Fibroblast of lung (primary cell): ENCODE measurements at regions not wholly inside any gene's neighbourhood (a gene's known extent, or its start where the extent isn't known, plus 50 kb on each side); places are given as distances from the start of the nearest gene placed in this dataset.

ENCODE experiments used
- DNase-seq, 2 donors: peaks; one replicate each; pipeline versions ENCODE4 v3.0.0 to v3.0.0-alpha.2; 2010; ENCODE audit warnings: low read depth in 2 of 2
- H2AFZ ChIP-seq: 2 replicates; pipeline ENCODE4 v1.5.1; 2012; ENCODE audit warnings: low read length, control low read depth, inconsistent platforms
- H3K27ac ChIP-seq: 2 replicates; pipeline ENCODE4 v1.5.1; 2011; ENCODE audit warnings: low read length, control low read depth; ENCODE audit not compliant: insufficient read depth
- H3K27me3 ChIP-seq: 2 replicates; pipeline ENCODE4 v1.5.1; 2011; ENCODE audit warnings: mild to moderate bottlenecking, low read length; ENCODE audit not compliant: control insufficient read depth, insufficient read depth
- H3K36me3 ChIP-seq: 2 replicates; pipeline ENCODE4 v1.5.1; 2011; ENCODE audit warnings: low read length; ENCODE audit not compliant: control insufficient read depth, insufficient read depth
- H3K4me1 ChIP-seq: 2 replicates; pipeline ENCODE4 v1.5.1; 2011; ENCODE audit warnings: low read length; ENCODE audit not compliant: control insufficient read depth, insufficient read depth; ENCODE audit errors: extremely low read depth
- H3K4me2 ChIP-seq: 2 replicates; pipeline ENCODE4 v1.5.1; 2011; ENCODE audit warnings: low read length, control low read depth; ENCODE audit not compliant: insufficient read depth; ENCODE audit errors: extremely low read depth
- H3K4me3 ChIP-seq, 4 experiments: fragments of 200-600 bp in 1 of 4; sonication (generic) in 1 of 4; replicated peaks in 1 of 4; 2 replicates each; pipeline ENCODE4 v1.5.1; 2011 to 2016; ENCODE audit warnings: low read length in 4 of 4, low read depth in 3 of 4, mild to moderate bottlenecking in 3 of 4, control low read depth in 2 of 4, inconsistent platforms in 1 of 4, mixed read lengths in 1 of 4; ENCODE audit not compliant: insufficient read depth in 1 of 4; ENCODE audit errors: control extremely low read depth in 1 of 4
- H3K79me2 ChIP-seq: 2 replicates; pipeline ENCODE4 v1.5.1; 2012; ENCODE audit warnings: mild to moderate bottlenecking, low read length, inconsistent platforms; ENCODE audit not compliant: control insufficient read depth, insufficient read depth
- H3K9ac ChIP-seq: 2 replicates; pipeline ENCODE4 v1.5.1; 2011; ENCODE audit warnings: mild to moderate bottlenecking, low read length, control low read depth; ENCODE audit not compliant: insufficient read depth
- H3K9me3 ChIP-seq: 2 replicates; pipeline ENCODE4 v1.5.1; 2012; ENCODE audit warnings: low read depth, low read length; ENCODE audit not compliant: control insufficient read depth, insufficient read depth
- H4K20me1 ChIP-seq: 2 replicates; pipeline ENCODE4 v1.5.1; 2011; ENCODE audit warnings: low read length; ENCODE audit not compliant: control insufficient read depth, insufficient read depth; ENCODE audit errors: extremely low read depth
- CTCF ChIP-seq, 2 donors: IDR thresholded peaks in 1 of 2; conservative IDR thresholded peaks in 1 of 2; 1 replicate in 1 of 2; 2 replicates in 1 of 2; pipeline ENCODE4 v1.5.1; 2011 to 2012; ENCODE audit warnings: low read length in 2 of 2, control low read depth in 1 of 2, inconsistent platforms in 1 of 2, low read depth in 1 of 2, mild to moderate bottlenecking in 1 of 2
- EZH2 ChIP-seq: IDR thresholded peaks from 2 replicates; pipeline ENCODE4 v1.5.1; 2012; ENCODE audit warnings: low read length, control low read depth, mild to moderate bottlenecking; ENCODE audit errors: missing control alignments

DNA sequence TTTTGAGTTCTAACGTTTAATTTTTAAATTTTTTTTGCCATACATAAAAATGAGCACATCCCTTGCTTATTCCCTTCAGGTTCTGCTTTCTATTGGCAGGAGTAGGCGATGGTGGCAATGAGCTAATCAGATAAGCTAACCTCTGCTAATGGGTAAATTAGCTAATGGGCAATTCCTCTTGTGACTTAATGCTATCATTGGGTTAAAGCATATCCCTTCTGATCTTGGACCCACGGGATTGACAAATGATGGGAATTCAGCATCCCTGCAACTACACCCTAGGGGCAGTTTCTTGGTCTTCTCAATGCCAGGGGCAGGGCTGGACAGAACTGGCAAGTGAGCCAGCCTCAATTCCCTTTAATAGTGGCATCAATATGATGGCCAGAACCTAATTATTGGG lies 70.2 kb upstream of the IL12B start:
- no peak overlapping the region for H2AFZ ChIP-seq
- H3K4me1 ChIP-seq, result no peaks in the 10 kb centered on the region
- TF ChIP-seq CTCF (conservative IDR thresholded peaks at IDR 0.05 in 1 of 2, IDR thresholded peaks at IDR 0.05 in 1 of 2; ENCODE audit: low read depth in 1 of 2, low read length in 2 of 2) (no peak), EZH2 (no peak)
- H3K9ac ChIP-seq, result no peak overlapping the region
- H3K4me3 ChIP-seq, result no peak overlapping the region
- no peaks in the 10 kb centered on the region for H3K27me3 ChIP-seq
- no peaks in the 10 kb centered on the region for H3K9me3 ChIP-seq
- no peak overlapping the region for H3K4me2 ChIP-seq
- no peaks in the 10 kb centered on the region for H4K20me1 ChIP-seq
- H3K79me2 ChIP-seq, result no peaks in the 10 kb centered on the region
- no peaks in the 10 kb centered on the region for H3K36me3 ChIP-seq
- no peak for DNase-seq
- H3K27ac ChIP-seq, result no peak overlapping the region

- Histone ChIP-seq H3K4me3 (no peak overlapping the region), H3K36me3 (no peaks in the 10 kb centered on the region), H3K27ac (no peak overlapping the region), H3K27me3 (no peaks in the 10 kb centered on the region), H3K4me1 (no peaks in the 10 kb centered on the region), H2AFZ (no peak overlapping the region), H3K79me2 (no peaks in the 10 kb centered on the region), H3K9ac (no peak overlapping the region), H3K4me2 (no peak overlapping the region), H3K9me3 (no peaks in the 10 kb centered on the region), H4K20me1 (no peaks in the 10 kb centered on the region)
- TF ChIP-seq CTCF (conservative IDR thresholded peaks at IDR 0.05 in 1 of 2, IDR thresholded peaks at IDR 0.05 in 1 of 2; ENCODE audit: low read depth in 1 of 2, low read length in 2 of 2) (no peak), EZH2 (no peak)
- DNase-seq, result peak in 1 of 2 donors; percentile 50
These were observed 72.0 kb upstream of the IL12B start for GRCh38 chr5:159402311-159402710.

DNA sequence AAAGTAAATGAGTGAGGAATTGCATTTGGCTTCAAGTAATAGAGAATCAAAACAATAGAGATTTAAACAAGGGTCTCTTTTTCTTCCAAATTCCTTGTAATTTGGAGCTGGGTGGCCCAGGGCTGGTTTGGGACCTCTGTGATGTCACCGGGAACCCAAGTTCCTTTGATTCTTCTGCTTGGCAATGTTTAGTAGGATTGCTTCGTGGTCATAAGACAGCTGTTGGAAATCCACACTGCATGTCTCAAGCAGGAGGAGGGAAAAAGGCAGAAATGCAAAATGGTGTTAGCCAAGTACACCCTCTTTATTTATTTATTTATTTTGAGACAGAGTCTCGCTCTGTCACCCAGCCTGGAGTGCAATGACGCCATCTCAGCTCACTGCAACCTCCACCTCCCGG lies 72.6 kb upstream of the IL12B start:
- Histone ChIP-seq H4K20me1 (no peaks in the 10 kb centered on the region), H3K4me1 (no peaks in the 10 kb centered on the region), H3K9ac (no peak overlapping the region), H3K27ac (no peak overlapping the region), H3K4me3 (no peak overlapping the region), H3K79me2 (no peaks in the 10 kb centered on the region), H2AFZ (no peak overlapping the region), H3K4me2 (no peak overlapping the region), H3K9me3 (no peaks in the 10 kb centered on the region), H3K36me3 (no peaks in the 10 kb centered on the region), H3K27me3 (no peaks in the 10 kb centered on the region)
- DNase-seq, result peak in 1 of 2 donors; percentile 1
- no peak for TF ChIP-seq CTCF (conservative IDR thresholded peaks at IDR 0.05 in 1 of 2, IDR thresholded peaks at IDR 0.05 in 1 of 2; ENCODE audit: low read depth in 1 of 2, low read length in 2 of 2)
- no peak for TF ChIP-seq EZH2
